GM12891 (cell line): ENCODE measurements at regions not wholly inside any gene's neighbourhood (a gene's known extent, or its start where the extent isn't known, plus 50 kb on each side); places are given as distances from the start of the nearest gene placed in this dataset.

Experiments
- DNase-seq: peaks from one replicate; pipeline ENCODE4 v3.0.0; 2011; ENCODE audit warnings: low spot score; ENCODE audit not compliant: insufficient read length
- FAIRE-seq: peaks from 2 replicates; lab custom pipeline; 2011; peaks lifted over from hg19 to GRCh38; lab: Jason Lieb, UNC
- PAX5 ChIP-seq: IDR thresholded peaks from 2 replicates; pipeline ENCODE4 v1.6.1; 2011; ENCODE audit warnings: low read length, moderate library complexity, mild to moderate bottlenecking; ENCODE audit not compliant: insufficient read depth, severe bottlenecking
- POLR2A ChIP-seq: IDR thresholded peaks from 2 replicates; pipeline ENCODE4 v1.6.1; 2011; ENCODE audit warnings: low read depth, low read length, control low read depth
- POLR2AphosphoS5 ChIP-seq: IDR thresholded peaks from 2 replicates; pipeline ENCODE4 v1.6.1; 2011; ENCODE audit warnings: low read depth, low read length, control low read depth
- POU2F2 ChIP-seq: IDR thresholded peaks from 2 replicates; pipeline ENCODE4 v1.6.1; 2011; ENCODE audit warnings: low read depth, mild to moderate bottlenecking, control low read depth, low read length, moderate library complexity
- SPI1 ChIP-seq: IDR thresholded peaks from 2 replicates; pipeline ENCODE4 v1.6.1; 2011; ENCODE audit warnings: low read depth, low read length, control low read depth
- TAF1 ChIP-seq: IDR thresholded peaks from 2 replicates; pipeline ENCODE4 v1.6.1; 2011; ENCODE audit warnings: low read depth, low read length, control low read depth

- no peak for DNase-seq
- TF ChIP-seq TAF1, result no peak
- TF ChIP-seq POLR2AphosphoS5, result no peak
- no peak for TF ChIP-seq PAX5
- TF ChIP-seq POLR2A, result no peak
- no peak for TF ChIP-seq SPI1
- TF ChIP-seq POU2F2, result no peak
Observed at GRCh38 chr3:40996382-40996781, 202.9 kb upstream of the CTNNB1 start.

DNA sequence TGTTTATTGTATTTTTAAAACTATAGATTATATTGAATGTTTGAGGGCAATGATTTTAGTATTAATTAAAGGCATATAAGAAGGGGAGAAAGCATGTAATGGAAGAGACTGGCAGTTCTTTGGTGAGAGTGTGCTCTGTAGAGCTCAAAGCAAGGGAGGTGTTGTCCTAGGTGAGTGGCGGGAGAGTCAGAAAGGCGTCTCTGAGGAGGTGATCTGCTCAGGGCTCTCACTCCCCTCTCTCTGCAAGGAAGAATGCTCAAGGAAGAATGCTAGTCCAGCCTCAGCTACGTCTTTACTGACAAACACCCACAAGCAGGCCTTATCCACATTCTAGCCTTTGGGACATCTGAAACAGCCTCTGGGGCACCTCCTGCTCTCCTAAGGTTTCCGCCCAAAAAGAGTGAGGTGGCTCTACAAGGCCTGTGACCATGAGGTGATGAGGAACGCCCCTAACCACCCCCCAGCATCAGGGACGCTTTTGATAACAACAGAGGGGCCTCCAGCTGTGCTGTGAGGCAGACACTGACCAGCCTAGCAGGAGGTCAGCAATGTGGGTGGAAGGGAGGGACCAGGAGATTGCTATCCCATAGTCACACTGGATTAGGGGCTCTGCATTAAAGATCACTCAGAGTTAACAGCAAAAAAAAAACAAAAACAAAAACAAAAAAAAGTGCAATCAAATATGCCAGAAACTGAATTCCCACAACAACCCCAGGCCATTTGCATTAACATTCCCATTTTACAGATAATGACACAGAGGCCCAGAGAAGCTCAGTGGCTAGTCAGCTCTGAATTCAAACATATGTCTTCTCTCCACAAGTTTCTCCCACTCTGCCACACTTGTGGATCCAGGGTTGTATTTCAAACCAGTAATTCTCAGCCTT is 202.2 kb upstream of the CTNNB1 start:
- no peak for TF ChIP-seq POLR2AphosphoS5
- TF ChIP-seq PAX5, result no peak
- TF ChIP-seq POU2F2, result no peak
- TF ChIP-seq POLR2A, result no peak
- TF ChIP-seq TAF1, result no peak
- TF ChIP-seq SPI1, result no peak
- FAIRE-seq (no peak), DNase-seq (no peak)

More at GRCh38 chr3:40996382-40996781, 202.9 kb upstream of the CTNNB1 start:
- FAIRE-seq, result no peak

DNA sequence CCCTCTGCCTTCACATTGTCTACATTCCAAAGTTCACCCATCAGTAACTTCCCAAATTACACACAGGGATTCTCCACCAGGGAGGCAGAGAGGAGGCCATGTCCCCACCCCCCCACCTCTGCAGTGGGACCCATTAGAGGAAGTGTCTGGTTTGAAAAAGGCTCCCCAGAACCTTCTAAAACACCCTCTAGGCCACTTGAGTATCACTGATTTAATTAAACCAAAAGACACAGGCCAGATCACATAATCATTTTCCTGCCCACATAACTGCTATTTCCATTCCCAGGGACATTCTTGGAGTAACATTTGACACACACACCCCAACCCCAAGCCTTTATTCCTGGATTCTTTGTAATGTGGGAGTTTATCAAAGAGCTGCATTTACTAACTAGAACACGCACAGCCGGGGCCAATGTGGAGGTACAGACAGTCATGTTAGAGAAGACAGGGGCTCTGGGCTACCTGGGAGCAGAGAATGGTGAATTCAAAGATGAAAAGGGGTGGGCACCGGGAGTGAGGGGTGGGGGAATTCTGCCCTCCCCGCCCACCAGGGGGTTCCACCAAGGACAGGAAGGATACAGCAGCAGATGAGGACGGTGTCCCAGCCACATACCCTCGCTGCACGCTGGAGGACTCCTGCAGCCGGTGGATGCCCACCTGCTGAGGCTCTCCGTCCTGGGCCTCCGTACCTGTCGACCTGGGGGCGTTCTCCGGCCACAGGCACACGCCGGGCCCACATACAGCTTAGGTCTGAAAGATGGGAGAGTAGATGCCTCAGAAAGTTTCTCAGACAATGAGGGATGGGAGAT is 201.4 kb upstream of the CTNNB1 start:
- TF ChIP-seq TAF1, result no peak
- no peak for TF ChIP-seq POU2F2
- no peak for TF ChIP-seq POLR2A
- no peak for FAIRE-seq
- DNase-seq, result no peak

- FAIRE-seq, result no peak
- no peak for DNase-seq
- TF ChIP-seq TAF1 (no peak), POLR2AphosphoS5 (no peak), SPI1 (no peak), POLR2A (no peak), PAX5 (no peak), POU2F2 (no peak)
Observed at GRCh38 chr3:40999682-41000081, 199.6 kb upstream of the CTNNB1 start.

DNA sequence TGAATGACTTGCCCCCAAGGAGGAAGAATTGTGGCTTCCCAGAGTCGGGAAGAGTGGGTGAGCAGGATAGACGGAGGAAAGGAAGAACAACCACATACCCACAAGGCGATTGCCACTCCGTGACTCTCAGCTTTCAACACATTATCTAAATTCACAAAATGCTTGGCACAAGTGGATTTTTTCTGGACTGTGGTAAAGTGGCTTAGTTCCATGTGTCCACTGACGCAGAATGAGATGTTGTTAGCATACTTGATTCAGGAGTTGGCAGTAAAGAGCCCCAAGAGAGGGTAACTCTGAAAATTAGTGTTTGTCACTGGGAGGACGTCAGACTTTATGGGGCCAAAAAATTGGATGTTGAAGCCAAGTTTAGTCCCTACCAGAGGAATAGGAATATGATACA is 198.8 kb upstream of the CTNNB1 start:
- no peak for TF ChIP-seq PAX5
- no peak for TF ChIP-seq SPI1
- no peak for TF ChIP-seq POLR2AphosphoS5
- TF ChIP-seq POLR2A, result no peak
- no peak for TF ChIP-seq POU2F2
- no peak for TF ChIP-seq TAF1
- FAIRE-seq (no peak), DNase-seq (no peak)

GRCh38 chr3:41001556-41001955 is 197.7 kb upstream of the CTNNB1 start:
- no peak for DNase-seq
- FAIRE-seq, result no peak
- TF ChIP-seq PAX5 (no peak), POU2F2 (no peak), SPI1 (no peak), POLR2AphosphoS5 (no peak), TAF1 (no peak), POLR2A (no peak)

- TF ChIP-seq POLR2AphosphoS5 (no peak), SPI1 (no peak)
- no peak for DNase-seq
- no peak for FAIRE-seq
Observed at GRCh38 chr3:41002104-41002503, 197.2 kb upstream of the CTNNB1 start.

DNA sequence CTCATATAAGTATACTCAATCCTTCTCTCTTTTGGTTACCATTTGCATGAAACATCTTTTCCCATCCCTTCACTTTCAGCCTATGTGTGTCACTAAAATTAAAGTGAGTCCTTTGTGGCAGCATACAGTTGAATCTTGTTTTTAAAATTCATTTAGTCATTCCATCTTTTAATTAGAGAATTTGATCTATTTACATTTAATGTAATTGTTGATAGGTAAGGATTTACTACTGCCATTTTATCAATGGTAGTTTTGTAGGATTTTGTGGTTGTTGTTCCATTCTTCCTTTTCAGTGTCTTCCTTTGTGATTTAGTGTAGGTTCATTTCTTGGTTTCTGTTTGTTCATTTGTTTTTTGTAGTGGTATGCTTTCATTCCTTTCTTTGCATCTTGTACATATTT is 191.9 kb upstream of the CTNNB1 start:
- FAIRE-seq (no peak), DNase-seq (no peak)
- TF ChIP-seq POLR2AphosphoS5 (no peak), SPI1 (no peak), PAX5 (no peak), TAF1 (no peak), POLR2A (no peak), POU2F2 (no peak)

DNA sequence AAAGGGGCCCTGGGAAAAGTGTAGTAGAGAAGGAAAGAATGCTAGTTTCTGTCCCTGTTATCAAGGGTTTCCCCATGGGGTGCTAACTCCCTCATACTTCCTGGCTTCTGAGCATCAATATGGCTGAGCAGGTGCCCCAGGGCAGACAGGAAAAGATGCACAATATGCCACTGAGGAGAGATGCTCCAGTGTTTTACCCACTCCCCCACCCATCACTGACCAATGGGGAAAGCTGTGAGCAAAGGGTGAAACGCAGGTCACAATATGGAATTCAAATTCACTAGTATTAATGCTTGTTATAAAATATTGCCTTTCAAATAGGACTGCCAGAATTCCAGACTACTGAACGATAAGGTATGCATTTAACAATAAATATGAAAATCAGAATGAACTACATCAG is 187.5 kb upstream of the CTNNB1 start:
- TF ChIP-seq POU2F2 (no peak), POLR2AphosphoS5 (no peak), PAX5 (no peak), SPI1 (no peak), TAF1 (no peak), POLR2A (no peak)
- FAIRE-seq (no peak), DNase-seq (no peak)
